K562 (cell line): ENCODE measurements at regions not wholly inside any gene's neighbourhood (a gene's known extent, or its start where the extent isn't known, plus 50 kb on each side); places are given as distances from the start of the nearest gene placed in this dataset.

Experiments used
- DACH1 ChIP-seq: fragments of 450-650 bp; IDR thresholded peaks from 2 replicates; pipeline ENCODE4 v1.6.1; 2018; ENCODE audit not compliant: partially characterized antibody
- MAZ ChIP-seq, 2 experiments: fragments of 450-650 bp in 1 of 2; sonication (generic) in 1 of 2; formaldehyde crosslinking; IDR thresholded peaks in 1 of 2; conservative IDR thresholded peaks in 1 of 2; 2 replicates each; pipeline versions ENCODE4 v1.4.0 to v1.5.0; 2020; ENCODE audit warnings: mild to moderate bottlenecking in 1 of 2, missing genetic modification reagents in 1 of 2
- MXI1 ChIP-seq: IDR thresholded peaks from 2 replicates; pipeline ENCODE4 v1.6.1; 2011; ENCODE audit warnings: low read depth, mild to moderate bottlenecking, improper control_type of control experiment, low read length
- ZNF318 ChIP-seq, 2 experiments: fragments of 450-650 bp; IDR thresholded peaks; 2 replicates each; pipeline ENCODE4 v1.6.1; 2016; ENCODE audit warnings: mild to moderate bottlenecking in 2 of 2, borderline replicate concordance in 1 of 2, low read depth in 1 of 2, moderate library complexity in 1 of 2

GRCh38 chr22:27474112-27474571 lies 327.4 kb downstream of the MN1 start (continued):
- TF ChIP-seq ZNF318 (IDR thresholded peaks at IDR 0.05; ENCODE audit: borderline replicate concordance in 1 of 2, low read depth in 1 of 2): no peak
- TF ChIP-seq MXI1: no peak
- TF ChIP-seq MAZ (CRISPR knock-in tag; conservative IDR thresholded peaks at IDR 0.05 in 1 of 2, IDR thresholded peaks at IDR 0.05 in 1 of 2): no peak
- TF ChIP-seq DACH1: no peak
